HCT116 (cell line): ENCODE measurements at regions not wholly inside any gene's neighbourhood (a gene's known extent, or its start where the extent isn't known, plus 50 kb on each side); places are given as distances from the start of the nearest gene placed in this dataset.

ENCODE experiments used
- ATAC-seq: fragments of 200-7000 bp; cut with Tn5 transposase; 2 replicates; pipeline ENCODE4 v1.9.1; 2020; ENCODE audit warnings: mild to moderate bottlenecking, moderate library complexity
- BruUV-seq: library from RNA; stranded (reverse); fragments of 400-500 nt; replicated peaks from 2 replicates; lab custom pipeline; 2021; lab: Mats Ljungman, UMichigan
- CTCF ChIA-PET: fragments of 300-600 bp; sonication (Branson Sonifier 250); formaldehyde crosslinking; loops from one replicate; lab custom pipeline; 2021; ENCODE audit warnings: antibody characterized with exemption; lab: Charles Lee
- POLR2A ChIA-PET: fragments of 300-600, 350-600 bp; sonication (Branson Sonifier 250); formaldehyde crosslinking; loops from one replicate; lab custom pipeline; 2021; ENCODE audit warnings: antibody characterized with exemption; lab: Charles Lee
- RAD21 ChIA-PET, 2 experiments: fragments of 300-600 bp; sonication (Branson Sonifier 250); formaldehyde crosslinking; loops; one replicate each; lab custom pipeline; 2023; ENCODE audit warnings: low total read pairs in 2 of 2; ENCODE audit not compliant: uncharacterized antibody in 2 of 2, unreplicated experiment in 2 of 2, low non-redundant PET in 1 of 2; lab: Charles Lee
- DNase-seq: peaks from one replicate; pipeline ENCODE4 v3.0.0-alpha.2; 2010; ENCODE audit warnings: low read depth, low spot score
- H2AFZ ChIP-seq: fragments of 200-600 bp; shearing (Covaris generic), sonication (generic); 2 replicates; pipeline ENCODE4 v1.6.1; 2017; ENCODE audit warnings: low read depth, mixed run types, mixed read lengths, antibody characterized with exemption, low read length; ENCODE audit not compliant: poor library complexity, severe bottlenecking
- H3K27ac ChIP-seq: 2 replicates; pipeline ENCODE4 v1.5.1; 2012; ENCODE audit warnings: low read depth, low read length
- H3K27me3 ChIP-seq: fragments of 200-600 bp; sonication (generic); 2 replicates; pipeline ENCODE4 v1.6.1; 2016; ENCODE audit warnings: mixed run types, low read length, mixed read lengths; ENCODE audit not compliant: insufficient read depth
- H3K36me3 ChIP-seq, 2 experiments: fragments of 200-500 bp in 1 of 2; fragments of 200-600 bp in 1 of 2; sonication (Bioruptor generic) in 1 of 2; sonication (generic) in 1 of 2; 2 replicates each; pipeline versions ENCODE4 v1.5.1 to v1.6.1; 2014 to 2016; ENCODE audit warnings: low read length in 2 of 2, inconsistent platforms in 1 of 2, mixed read lengths in 1 of 2, mixed run types in 1 of 2; ENCODE audit not compliant: insufficient read depth in 2 of 2, control insufficient read depth in 1 of 2
- H3K4me1 ChIP-seq, 2 experiments: fragments of 200-600 bp in 1 of 2; sonication (generic) in 1 of 2; 2 replicates each; pipeline versions ENCODE4 v1.5.1 to v1.6.1; 2012 to 2017; ENCODE audit warnings: low read length in 2 of 2, inconsistent platforms in 1 of 2, mild to moderate bottlenecking in 1 of 2, mixed read lengths in 1 of 2, mixed run types in 1 of 2, moderate library complexity in 1 of 2; ENCODE audit not compliant: insufficient read depth in 2 of 2, control insufficient read depth in 1 of 2
- H3K4me2 ChIP-seq: fragments of 200-600 bp; sonication (generic); 2 replicates; pipeline ENCODE4 v1.6.1; 2017; ENCODE audit warnings: mixed run types, low read length, mixed read lengths
- H3K4me3 ChIP-seq, 2 experiments: fragments of 200-600 bp in 1 of 2; sonication (generic) in 1 of 2; replicated peaks in 1 of 2; 2 replicates each; pipeline ENCODE4 v1.5.1; 2011 to 2016; ENCODE audit warnings: low read length in 2 of 2, control low read depth in 1 of 2, low read depth in 1 of 2, mild to moderate bottlenecking in 1 of 2, mixed read lengths in 1 of 2, mixed run types in 1 of 2
- H3K79me2 ChIP-seq: fragments of 200-600 bp; sonication (generic); 2 replicates; pipeline ENCODE4 v1.6.1; 2017; ENCODE audit warnings: mild to moderate bottlenecking, mixed run types, low read length, moderate library complexity, mixed read lengths; ENCODE audit not compliant: insufficient read depth
- H3K9ac ChIP-seq: fragments of 200-600 bp; sonication (generic); 2 replicates; pipeline ENCODE4 v1.6.1; 2016; ENCODE audit warnings: low read length, mixed read lengths
- H3K9me2 ChIP-seq: fragments of 200-600 bp; sonication (generic), shearing (Covaris generic); 2 replicates; pipeline ENCODE4 v1.6.1; 2017; ENCODE audit warnings: mixed run types, mild to moderate bottlenecking, moderate library complexity; ENCODE audit not compliant: insufficient read depth
- H3K9me3 ChIP-seq, 2 experiments: fragments of 200-500 bp in 1 of 2; fragments of 200-600 bp in 1 of 2; sonication (Bioruptor generic) in 1 of 2; sonication (generic) in 1 of 2; 2 replicates each; pipeline ENCODE4 v1.6.1; 2014 to 2017; ENCODE audit warnings: low read length in 2 of 2, mixed read lengths in 2 of 2, inconsistent platforms in 1 of 2, low read depth in 1 of 2, mild to moderate bottlenecking in 1 of 2, mixed run types in 1 of 2, moderate library complexity in 1 of 2; ENCODE audit not compliant: control insufficient read depth in 1 of 2, insufficient read depth in 1 of 2
- H4K20me1 ChIP-seq: fragments of 200-600 bp; sonication (generic), shearing (Covaris generic); 2 replicates; pipeline ENCODE4 v1.6.1; 2017; ENCODE audit warnings: mixed run types, mild to moderate bottlenecking, moderate library complexity; ENCODE audit not compliant: insufficient read depth
- EZH2 ChIP-seq: fragments of 200-600 bp; sonication (generic); IDR thresholded peaks from 2 replicates; pipeline ENCODE4 v1.6.1; 2017; ENCODE audit warnings: antibody characterized with exemption, mixed run types
- FOSL1 ChIP-seq: IDR thresholded peaks from 2 replicates; pipeline ENCODE4 v1.6.1; 2012; ENCODE audit warnings: low read depth
- JUND ChIP-seq: IDR thresholded peaks from 2 replicates; pipeline ENCODE4 v1.6.1; 2012
- SIN3A ChIP-seq: IDR thresholded peaks from 2 replicates; pipeline ENCODE4 v1.6.1; 2012; ENCODE audit warnings: low read depth
- ZNF274 ChIP-seq: fragments of 200-500 bp; sonication (Bioruptor generic); IDR thresholded peaks from 2 replicates; pipeline ENCODE4 v1.6.1; 2014; ENCODE audit warnings: mild to moderate bottlenecking, low read depth, low read length, inconsistent platforms
- intact Hi-C: fragments of 100-400 bp; cut with micrococcal nuclease; formaldehyde crosslinking; loops from 2 replicates; pipeline ENCODE4 v1.10.0; 2022
- TF ChIP-seq, protein P1 (sequence below): IDR thresholded peaks from 2 replicates; pipeline ENCODE4 v1.6.1; 2012
- TF ChIP-seq, protein P2 (sequence below): IDR thresholded peaks from 2 replicates; pipeline ENCODE4 v1.6.1; 2012; ENCODE audit warnings: low read depth

- BruUV-seq, result no TSS peak
- RAD21 ChIA-PET, result no interaction called here
Measured at GRCh38 chr1:72697410-72697809, 415.1 kb upstream of the NEGR1 start.

More at GRCh38 chr1:72697410-72697809, 415.1 kb upstream of the NEGR1 start:
- Histone ChIP-seq H3K9me3 (peaks cover 17 to 25% of the 10 kb centered on the region in 2 experiments; a peak in 2 of 4 replicates), H3K9ac (no peak overlapping the region), H3K4me2 (no peak overlapping the region), H3K36me3 (no peaks in the 10 kb centered on the region), H3K27ac (no peak overlapping the region), H3K27me3 (no peaks in the 10 kb centered on the region), H4K20me1 (no peaks in the 10 kb centered on the region), H3K79me2 (no peaks in the 10 kb centered on the region), H3K9me2 (no peaks in the 10 kb centered on the region), H3K4me1 (no peaks in the 10 kb centered on the region), H3K4me3 (no peak overlapping the region), H2AFZ (no peak overlapping the region)
- DNase-seq, result no peak
- ChIA-PET POLR2A (no interaction called here), CTCF (no interaction called here)
- no peak for ATAC-seq
- TF ChIP-seq ZNF274, result no peak
- TF ChIP-seq, protein P1, sequence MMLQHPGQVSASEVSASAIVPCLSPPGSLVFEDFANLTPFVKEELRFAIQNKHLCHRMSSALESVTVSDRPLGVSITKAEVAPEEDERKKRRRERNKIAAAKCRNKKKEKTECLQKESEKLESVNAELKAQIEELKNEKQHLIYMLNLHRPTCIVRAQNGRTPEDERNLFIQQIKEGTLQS, result no peak
- no peak for TF ChIP-seq SIN3A
- no peak for TF ChIP-seq JUND
- no peak for TF ChIP-seq EZH2
- TF ChIP-seq FOSL1, result no peak
- TF ChIP-seq, protein P2, sequence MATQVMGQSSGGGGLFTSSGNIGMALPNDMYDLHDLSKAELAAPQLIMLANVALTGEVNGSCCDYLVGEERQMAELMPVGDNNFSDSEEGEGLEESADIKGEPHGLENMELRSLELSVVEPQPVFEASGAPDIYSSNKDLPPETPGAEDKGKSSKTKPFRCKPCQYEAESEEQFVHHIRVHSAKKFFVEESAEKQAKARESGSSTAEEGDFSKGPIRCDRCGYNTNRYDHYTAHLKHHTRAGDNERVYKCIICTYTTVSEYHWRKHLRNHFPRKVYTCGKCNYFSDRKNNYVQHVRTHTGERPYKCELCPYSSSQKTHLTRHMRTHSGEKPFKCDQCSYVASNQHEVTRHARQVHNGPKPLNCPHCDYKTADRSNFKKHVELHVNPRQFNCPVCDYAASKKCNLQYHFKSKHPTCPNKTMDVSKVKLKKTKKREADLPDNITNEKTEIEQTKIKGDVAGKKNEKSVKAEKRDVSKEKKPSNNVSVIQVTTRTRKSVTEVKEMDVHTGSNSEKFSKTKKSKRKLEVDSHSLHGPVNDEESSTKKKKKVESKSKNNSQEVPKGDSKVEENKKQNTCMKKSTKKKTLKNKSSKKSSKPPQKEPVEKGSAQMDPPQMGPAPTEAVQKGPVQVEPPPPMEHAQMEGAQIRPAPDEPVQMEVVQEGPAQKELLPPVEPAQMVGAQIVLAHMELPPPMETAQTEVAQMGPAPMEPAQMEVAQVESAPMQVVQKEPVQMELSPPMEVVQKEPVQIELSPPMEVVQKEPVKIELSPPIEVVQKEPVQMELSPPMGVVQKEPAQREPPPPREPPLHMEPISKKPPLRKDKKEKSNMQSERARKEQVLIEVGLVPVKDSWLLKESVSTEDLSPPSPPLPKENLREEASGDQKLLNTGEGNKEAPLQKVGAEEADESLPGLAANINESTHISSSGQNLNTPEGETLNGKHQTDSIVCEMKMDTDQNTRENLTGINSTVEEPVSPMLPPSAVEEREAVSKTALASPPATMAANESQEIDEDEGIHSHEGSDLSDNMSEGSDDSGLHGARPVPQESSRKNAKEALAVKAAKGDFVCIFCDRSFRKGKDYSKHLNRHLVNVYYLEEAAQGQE, result no peak
- intact Hi-C loops, result no loop called here
